NB4 (cell line): ENCODE measurements at regions not wholly inside any gene's neighbourhood (a gene's known extent, or its start where the extent isn't known, plus 50 kb on each side); places are given as distances from the start of the nearest gene placed in this dataset.

Experiments
- CTCF ChIP-seq: IDR thresholded peaks from one replicate; pipeline ENCODE4 v1.5.1; 2012; ENCODE audit warnings: low read depth, low read length
- MAX ChIP-seq: IDR thresholded peaks from 2 replicates; pipeline ENCODE4 v1.6.1; 2011; ENCODE audit warnings: low read depth, low read length
- POLR2A ChIP-seq: IDR thresholded peaks from 2 replicates; pipeline ENCODE4 v1.6.1; 2011; ENCODE audit warnings: mild to moderate bottlenecking; ENCODE audit not compliant: insufficient read length; ENCODE audit errors: extremely low read depth

GRCh38 chr10:29731760-29732159 is 97.0 kb upstream of the SVIL start:
- no peak for TF ChIP-seq POLR2A
- no peak for TF ChIP-seq CTCF
- TF ChIP-seq MAX = no peak
